Gastrocnemius medialis (tissue), 4 donors: ENCODE measurements at regions not wholly inside any gene's neighbourhood (a gene's known extent, or its start where the extent isn't known, plus 50 kb on each side); places are given as distances from the start of the nearest gene placed in this dataset.

Experiments used
- ATAC-seq, 2 donors: fragments of 150-250 bp; one replicate each; pipeline ENCODE4 v1.9.1; 2016
- DNase-seq, 2 donors: peaks; one replicate each; pipeline ENCODE4 v3.0.0-alpha.2; 2019
- H3K27ac ChIP-seq, 4 donors: fragments of 200-600 bp; sonication (generic); 1 replicate in 1 of 4; 2 replicates in 3 of 4; pipeline ENCODE4 v1.5.1; 2016 to 2018; ENCODE audit warnings: mild to moderate bottlenecking in 2 of 4, moderate library complexity in 1 of 4
- H3K27me3 ChIP-seq, 3 donors: fragments of 200-600 bp; sonication (generic) in 2 of 3; 1 replicate in 1 of 3; 2 replicates in 2 of 3; pipeline versions ENCODE4 v1.5.1 to v1.6.0; 2016 to 2019; ENCODE audit warnings: mild to moderate bottlenecking in 1 of 3, moderate library complexity in 1 of 3
- H3K36me3 ChIP-seq, 2 donors: fragments of 200-600 bp; sonication (generic) in 1 of 2; one replicate each; pipeline ENCODE4 v1.5.1; 2017 to 2018
- H3K4me1 ChIP-seq, 2 donors: fragments of 200-600 bp; sonication (generic) in 1 of 2; one replicate each; pipeline ENCODE4 v1.5.1; 2016 to 2017; ENCODE audit warnings: mild to moderate bottlenecking in 2 of 2
- H3K4me3 ChIP-seq, 4 donors: fragments of 200-600 bp; sonication (generic) in 3 of 4; 1 replicate in 1 of 4; 2 replicates in 3 of 4; pipeline ENCODE4 v1.5.1; 2016 to 2019; ENCODE audit warnings: mild to moderate bottlenecking in 2 of 4
- H3K9me3 ChIP-seq, 3 donors: fragments of 200-600 bp; sonication (generic) in 2 of 3; 1 replicate in 1 of 3; 2 replicates in 2 of 3; pipeline ENCODE4 v1.5.1; 2016 to 2019
- POLR2A ChIP-seq, 2 donors: fragments of 450-650 bp; IDR thresholded peaks; one replicate each; pipeline ENCODE4 v1.6.1; 2017; ENCODE audit warnings: antibody characterized with exemption in 2 of 2, mild to moderate bottlenecking in 2 of 2, moderate library complexity in 2 of 2
- in situ Hi-C, 4 donors: fragments of 200-750 bp; cut with MboI; loops; one replicate each; pipeline versions ENCODE4 v1.15.0 to v1.8.0; 2017; ENCODE audit warnings: low sequenced_read_pairs in 4 of 4
- intact Hi-C: fragments of 100-400 bp; cut with DNase I; formaldehyde crosslinking; loops from one replicate; pipeline ENCODE4 v1.15.1; 2023; ENCODE audit warnings: low total_unique reads
- TF ChIP-seq, protein P1 (sequence below), 5 experiments: fragments of 450-650 bp in 3 of 5; fragments of 200-600 bp in 2 of 5; sonication (generic) in 2 of 5; IDR thresholded peaks in 4 of 5; conservative IDR thresholded peaks in 1 of 5; 1 replicate in 4 of 5; 2 replicates in 1 of 5; pipeline ENCODE4 v1.5.1; 2016 to 2019; ENCODE audit warnings: antibody characterized with exemption in 5 of 5, mild to moderate bottlenecking in 3 of 5, moderate library complexity in 3 of 5

DNA sequence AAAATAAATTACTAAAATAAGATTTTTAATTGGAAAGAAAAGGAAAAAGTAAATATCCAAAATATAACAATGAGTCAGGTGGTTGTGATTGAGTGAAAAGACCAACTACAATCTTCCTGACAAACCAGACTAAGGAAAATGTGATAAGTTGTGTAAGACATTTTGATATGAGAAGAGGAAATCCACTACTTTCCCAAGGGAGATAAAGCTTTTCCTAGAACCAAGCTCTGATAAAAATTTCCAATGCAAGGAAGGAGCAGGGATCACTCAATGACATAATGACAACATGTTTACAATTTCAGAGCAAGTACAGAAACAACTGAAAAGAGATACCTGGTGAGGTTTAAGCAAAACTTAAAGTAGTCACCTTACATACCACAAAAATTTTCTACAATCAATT lies 305.1 kb upstream of the RASGEF1B start:
- TF ChIP-seq, protein P1, sequence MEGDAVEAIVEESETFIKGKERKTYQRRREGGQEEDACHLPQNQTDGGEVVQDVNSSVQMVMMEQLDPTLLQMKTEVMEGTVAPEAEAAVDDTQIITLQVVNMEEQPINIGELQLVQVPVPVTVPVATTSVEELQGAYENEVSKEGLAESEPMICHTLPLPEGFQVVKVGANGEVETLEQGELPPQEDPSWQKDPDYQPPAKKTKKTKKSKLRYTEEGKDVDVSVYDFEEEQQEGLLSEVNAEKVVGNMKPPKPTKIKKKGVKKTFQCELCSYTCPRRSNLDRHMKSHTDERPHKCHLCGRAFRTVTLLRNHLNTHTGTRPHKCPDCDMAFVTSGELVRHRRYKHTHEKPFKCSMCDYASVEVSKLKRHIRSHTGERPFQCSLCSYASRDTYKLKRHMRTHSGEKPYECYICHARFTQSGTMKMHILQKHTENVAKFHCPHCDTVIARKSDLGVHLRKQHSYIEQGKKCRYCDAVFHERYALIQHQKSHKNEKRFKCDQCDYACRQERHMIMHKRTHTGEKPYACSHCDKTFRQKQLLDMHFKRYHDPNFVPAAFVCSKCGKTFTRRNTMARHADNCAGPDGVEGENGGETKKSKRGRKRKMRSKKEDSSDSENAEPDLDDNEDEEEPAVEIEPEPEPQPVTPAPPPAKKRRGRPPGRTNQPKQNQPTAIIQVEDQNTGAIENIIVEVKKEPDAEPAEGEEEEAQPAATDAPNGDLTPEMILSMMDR (IDR thresholded peaks at IDR 0.05 in 4 of 5, conservative IDR thresholded peaks at IDR 0.05 in 1 of 5), result no peak
- TF ChIP-seq POLR2A (IDR thresholded peaks at IDR 0.05), result no peak
- Histone ChIP-seq H3K4me1 (no peaks in the 10 kb centered on the region), H3K36me3 (no peaks in the 10 kb centered on the region), H3K27ac (no peak overlapping the region), H3K4me3 (no peak overlapping the region), H3K9me3 (no peaks in the 10 kb centered on the region), H3K27me3 (no peaks in the 10 kb centered on the region)
- ATAC-seq (no peak), DNase-seq (no peak)
- in situ Hi-C loops (no loop called here), intact Hi-C loops (no loop called here)

DNA sequence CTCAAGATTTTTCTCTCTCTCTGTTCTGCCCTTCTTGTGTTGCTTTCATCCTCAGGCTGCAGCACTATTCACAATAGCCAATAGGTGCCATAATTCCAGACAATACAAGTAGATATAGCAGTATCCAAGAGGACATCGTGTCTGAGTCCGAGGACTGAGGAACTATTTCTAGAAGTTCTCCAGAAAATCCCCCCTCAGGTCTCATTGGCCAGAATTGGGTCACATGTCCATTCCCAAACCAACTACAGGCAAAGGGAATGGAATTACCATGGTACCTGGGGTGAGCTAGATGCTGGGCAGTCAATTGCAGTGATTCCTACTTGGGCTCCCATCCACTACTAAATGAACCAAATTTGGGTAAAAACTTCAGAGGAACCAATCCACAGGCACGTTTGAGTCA lies 301.9 kb upstream of the RASGEF1B start:
- in situ Hi-C loops, result no loop called here
- no peak for ATAC-seq
- H3K9me3 ChIP-seq, result no peaks in the 10 kb centered on the region
- H3K27me3 ChIP-seq, result no peaks in the 10 kb centered on the region
- intact Hi-C loops, result no loop called here
- H3K4me3 ChIP-seq, result no peak overlapping the region
- H3K4me1 ChIP-seq, result no peaks in the 10 kb centered on the region
- no peak for TF ChIP-seq POLR2A (IDR thresholded peaks at IDR 0.05)
- TF ChIP-seq, protein P1 (IDR thresholded peaks at IDR 0.05 in 4 of 5, conservative IDR thresholded peaks at IDR 0.05 in 1 of 5), result no peak
- no peaks in the 10 kb centered on the region for H3K36me3 ChIP-seq
- no peak overlapping the region for H3K27ac ChIP-seq
- DNase-seq, result no peak

DNA sequence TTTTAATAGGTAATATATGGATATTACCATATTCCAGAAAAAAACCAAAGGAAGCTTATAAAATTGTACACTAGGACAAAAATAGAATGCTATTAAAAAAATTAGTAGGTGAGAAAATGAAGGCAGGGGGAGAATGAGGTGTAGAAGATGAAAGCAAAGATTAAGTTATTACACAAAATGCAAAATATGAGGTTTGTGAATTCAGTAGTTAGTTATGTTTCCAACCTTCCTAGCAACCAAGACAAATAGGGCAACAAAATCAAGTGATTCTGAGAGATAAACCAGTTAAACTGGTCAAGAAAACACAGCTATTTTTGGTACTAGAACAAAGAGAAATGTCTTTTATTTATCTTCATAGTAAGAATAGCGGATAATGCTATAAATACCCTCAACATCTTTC lies 300.0 kb upstream of the RASGEF1B start:
- in situ Hi-C loops (no loop called here), intact Hi-C loops (no loop called here)
- no peak overlapping the region for H3K4me3 ChIP-seq
- DNase-seq (no peak), ATAC-seq (no peak)
- no peak for TF ChIP-seq POLR2A (IDR thresholded peaks at IDR 0.05)
- TF ChIP-seq, protein P1 (IDR thresholded peaks at IDR 0.05 in 4 of 5, conservative IDR thresholded peaks at IDR 0.05 in 1 of 5), result no peak
- no peaks in the 10 kb centered on the region for H3K36me3 ChIP-seq
- H3K9me3 ChIP-seq, result no peaks in the 10 kb centered on the region
- no peak overlapping the region for H3K27ac ChIP-seq
- no peaks in the 10 kb centered on the region for H3K27me3 ChIP-seq
- no peaks in the 10 kb centered on the region for H3K4me1 ChIP-seq

DNA sequence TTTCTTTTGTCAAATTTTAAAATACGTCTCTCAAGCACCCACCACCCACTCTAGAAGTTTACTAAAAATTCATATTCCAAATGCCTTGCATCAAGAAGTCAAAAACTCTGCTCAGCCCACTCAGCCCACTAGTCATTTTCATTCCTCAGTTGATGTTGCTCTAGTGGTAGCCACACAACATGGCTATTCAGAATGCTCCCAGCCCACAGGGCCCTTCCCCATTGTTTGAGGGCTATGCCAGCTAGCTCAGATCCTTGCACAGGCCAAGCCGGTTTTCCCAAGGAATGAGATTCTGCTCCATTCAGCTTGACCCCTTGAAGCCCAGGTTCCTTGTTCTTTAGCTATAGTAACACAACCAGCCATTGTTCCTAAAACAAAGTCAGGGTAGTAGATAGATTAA lies 297.5 kb upstream of the RASGEF1B start:
- Histone ChIP-seq H3K27me3 (no peaks in the 10 kb centered on the region), H3K27ac (no peak overlapping the region), H3K4me3 (no peak overlapping the region), H3K9me3 (no peaks in the 10 kb centered on the region), H3K4me1 (no peaks in the 10 kb centered on the region), H3K36me3 (no peaks in the 10 kb centered on the region)
- ATAC-seq (no peak), DNase-seq (no peak)
- TF ChIP-seq POLR2A (IDR thresholded peaks at IDR 0.05), result no peak
- TF ChIP-seq, protein P1 (IDR thresholded peaks at IDR 0.05 in 4 of 5, conservative IDR thresholded peaks at IDR 0.05 in 1 of 5), result no peak
- intact Hi-C loops, result no loop called here
- in situ Hi-C loops, result no loop called here

DNA sequence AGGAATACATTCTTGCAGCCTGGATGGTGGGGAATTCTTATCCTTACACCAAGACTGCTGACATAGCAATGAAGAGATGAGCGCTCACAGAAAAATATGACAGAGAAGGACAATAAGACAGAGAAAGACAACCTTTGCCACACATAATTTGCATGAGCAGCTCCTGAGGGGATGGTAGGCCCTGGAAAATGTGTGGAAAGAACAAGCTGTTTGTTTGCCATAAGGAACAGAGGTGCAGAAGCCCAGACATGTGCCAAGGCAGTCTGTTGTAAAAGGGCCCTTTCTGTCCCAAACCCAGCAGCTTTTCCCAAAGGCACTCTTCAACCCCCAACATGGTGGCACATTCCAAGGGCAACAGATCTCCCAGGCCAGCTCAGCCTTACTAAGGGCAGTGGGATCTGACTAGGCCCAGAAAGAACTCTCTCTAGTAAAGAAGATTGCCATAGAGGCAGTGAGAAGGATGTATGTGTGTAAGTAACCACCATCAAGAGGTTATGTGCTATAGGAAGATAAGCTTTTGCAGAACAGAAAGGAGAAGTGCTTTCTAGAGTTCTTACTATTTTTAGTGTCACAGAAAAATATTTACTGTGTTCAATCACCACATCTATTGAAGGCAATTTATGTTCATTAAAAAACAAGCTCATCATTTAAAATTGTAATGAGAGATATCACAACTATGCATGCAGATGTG lies 287.0 kb upstream of the RASGEF1B start:
- Histone ChIP-seq H3K27ac (no peak overlapping the region), H3K9me3 (no peaks in the 10 kb centered on the region), H3K4me3 (no peak overlapping the region), H3K36me3 (no peaks in the 10 kb centered on the region), H3K27me3 (no peaks in the 10 kb centered on the region), H3K4me1 (no peaks in the 10 kb centered on the region)
- no peak for TF ChIP-seq POLR2A (IDR thresholded peaks at IDR 0.05)
- TF ChIP-seq, protein P1 (IDR thresholded peaks at IDR 0.05 in 4 of 5, conservative IDR thresholded peaks at IDR 0.05 in 1 of 5), result no peak
- DNase-seq (no peak), ATAC-seq (no peak)
- in situ Hi-C loops (no loop called here), intact Hi-C loops (no loop called here)
